ENCODE measurements at regions not wholly inside any gene's neighbourhood (a gene's known extent, or its start where the extent isn't known, plus 50 kb on each side); places are given as distances from the start of the nearest gene placed in this dataset.
"Not testable (repeated sequence)": the region's sequence is repeated elsewhere in the genome, so short reads cannot be mapped to it uniquely, and the experiment has no call there.

- DNase-seq = no peak
Observed at GRCh38 chr2:154507186-154507585, 191.3 kb upstream of the KCNJ3 start.

GRCh38 chr2:154518872-154519271, 179.6 kb upstream of the KCNJ3 start:
- no peak for DNase-seq

GRCh38 chr2:154520951-154521350, 177.5 kb upstream of the KCNJ3 start:
- DNase-seq = not testable (repeated sequence)

GRCh38 chr2:154526234-154526633, 172.3 kb upstream of the KCNJ3 start:
- no peak for DNase-seq

- peak; percentile 19 for DNase-seq
Observed at GRCh38 chr2:154527962-154528361, 170.5 kb upstream of the KCNJ3 start.

GRCh38 chr2:154532004-154532403, 166.5 kb upstream of the KCNJ3 start:
- DNase-seq = no peak

GRCh38 chr2:154532763-154533162, 165.7 kb upstream of the KCNJ3 start:
- no peak for DNase-seq

GRCh38 chr2:154533300-154533940, 165.1 kb upstream of the KCNJ3 start:
- DNase-seq = no peak

GRCh38 chr2:154537024-154537423, 161.5 kb upstream of the KCNJ3 start:
- DNase-seq = no peak

- peak; percentile 19 for DNase-seq
Observed at GRCh38 chr2:154537843-154538450, 160.5 kb upstream of the KCNJ3 start.

- DNase-seq = no peak
Observed at GRCh38 chr2:154546341-154546740, 152.2 kb upstream of the KCNJ3 start.

- DNase-seq = no peak
Observed at GRCh38 chr2:154549869-154550268, 148.6 kb upstream of the KCNJ3 start.

- no peak for DNase-seq
Observed at GRCh38 chr2:154551649-154552048, 146.8 kb upstream of the KCNJ3 start.

- DNase-seq = no peak
Observed at GRCh38 chr2:154554046-154554445, 144.4 kb upstream of the KCNJ3 start.

GRCh38 chr2:154555710-154556109, 142.8 kb upstream of the KCNJ3 start:
- no peak for DNase-seq

GRCh38 chr2:154556146-154556545, 142.3 kb upstream of the KCNJ3 start:
- no peak for DNase-seq

- peak; percentile 14 for DNase-seq
Observed at GRCh38 chr2:154556607-154557006, 141.9 kb upstream of the KCNJ3 start.

GRCh38 chr2:154557906-154558305, 140.6 kb upstream of the KCNJ3 start:
- no peak for DNase-seq

GRCh38 chr2:154565433-154565832, 133.1 kb upstream of the KCNJ3 start:
- DNase-seq = no peak

- no peak for DNase-seq
Observed at GRCh38 chr2:154568413-154568812, 130.1 kb upstream of the KCNJ3 start.

- no peak for DNase-seq
Observed at GRCh38 chr2:154570501-154570900, 128.0 kb upstream of the KCNJ3 start.

- DNase-seq = not testable (repeated sequence)
Observed at GRCh38 chr2:154576699-154577098, 121.8 kb upstream of the KCNJ3 start.

GRCh38 chr2:154577390-154577789, 121.1 kb upstream of the KCNJ3 start:
- no peak for DNase-seq

GRCh38 chr2:154580767-154581166, 117.7 kb upstream of the KCNJ3 start:
- no peak for DNase-seq

GRCh38 chr2:154582694-154583093, 115.8 kb upstream of the KCNJ3 start:
- DNase-seq = not testable (repeated sequence)
